Liver (tissue), 8 donors: ENCODE measurements at regions not wholly inside any gene's neighbourhood (a gene's known extent, or its start where the extent isn't known, plus 50 kb on each side); places are given as distances from the start of the nearest gene placed in this dataset.

Source experiments
- DNase-seq: peaks from one replicate; pipeline ENCODE4 v3.0.0-alpha.2; 2017; ENCODE audit warnings: low spot score
- H3K27ac ChIP-seq, 2 donors: one replicate each; pipeline ENCODE4 v1.7.0; 2013; ENCODE audit warnings: inconsistent platforms in 2 of 2, low read length in 2 of 2, control low read depth in 1 of 2, low read depth in 1 of 2, mild to moderate bottlenecking in 1 of 2
- H3K27me3 ChIP-seq, 4 donors: one replicate each; pipeline versions ENCODE4 v1.6.1 to v1.7.0; 2013; ENCODE audit warnings: low read length in 3 of 4, inconsistent platforms in 1 of 4, mild to moderate bottlenecking in 1 of 4, moderate library complexity in 1 of 4; ENCODE audit not compliant: control insufficient read depth in 4 of 4, insufficient read depth in 4 of 4
- H3K36me3 ChIP-seq, 4 donors: one replicate each; pipeline versions ENCODE4 v1.6.1 to v1.7.0; 2013; ENCODE audit warnings: low read length in 3 of 4, mild to moderate bottlenecking in 3 of 4, low read depth in 1 of 4, moderate library complexity in 1 of 4; ENCODE audit not compliant: control insufficient read depth in 4 of 4, insufficient read depth in 3 of 4
- H3K4me1 ChIP-seq, 4 donors: one replicate each; pipeline versions ENCODE4 v1.6.1 to v1.7.0; 2013; ENCODE audit warnings: low read length in 3 of 4, mild to moderate bottlenecking in 3 of 4, moderate library complexity in 1 of 4; ENCODE audit not compliant: control insufficient read depth in 4 of 4, insufficient read depth in 4 of 4
- H3K4me3 ChIP-seq, 3 donors: one replicate each; pipeline versions ENCODE4 v1.6.1 to v1.7.0; 2013; ENCODE audit warnings: low read length in 3 of 3, control low read depth in 1 of 3, low read depth in 1 of 3, mild to moderate bottlenecking in 1 of 3
- H3K9ac ChIP-seq, 2 donors: one replicate each; pipeline ENCODE4 v1.7.0; 2013; ENCODE audit warnings: low read length in 2 of 2, mild to moderate bottlenecking in 2 of 2, moderate library complexity in 2 of 2, control low read depth in 1 of 2, low read depth in 1 of 2
- H3K9me3 ChIP-seq, 4 donors: one replicate each; pipeline versions ENCODE4 v1.6.1 to v1.7.0; 2013; ENCODE audit warnings: low read length in 3 of 4; ENCODE audit not compliant: control insufficient read depth in 4 of 4
- EGR1 ChIP-seq, 2 donors: IDR thresholded peaks; 2 replicates each; pipeline ENCODE4 v1.6.1; 2016 to 2018; ENCODE audit warnings: antibody characterized with exemption in 2 of 2, low read depth in 2 of 2
- FOXA1 ChIP-seq: IDR thresholded peaks from 2 replicates; pipeline ENCODE4 v1.6.1; 2016; ENCODE audit warnings: antibody characterized with exemption
- FOXA2 ChIP-seq: IDR thresholded peaks from 2 replicates; pipeline ENCODE4 v1.6.1; 2016; ENCODE audit warnings: antibody characterized with exemption
- HNF4A ChIP-seq, 2 donors: conservative IDR thresholded peaks; 2 replicates each; pipeline ENCODE4 v1.6.1; 2016; ENCODE audit warnings: antibody characterized with exemption in 2 of 2, mild to moderate bottlenecking in 2 of 2
- JUND ChIP-seq, 2 donors: IDR thresholded peaks; 2 replicates each; pipeline ENCODE4 v1.6.1; 2016; ENCODE audit warnings: antibody characterized with exemption in 2 of 2
- NR2F2 ChIP-seq: IDR thresholded peaks from 2 replicates; pipeline ENCODE4 v1.6.1; 2016; ENCODE audit warnings: antibody characterized with exemption
- RXRA ChIP-seq, 2 donors: IDR thresholded peaks; 2 replicates each; pipeline ENCODE4 v1.6.1; 2017 to 2018; ENCODE audit warnings: antibody characterized with exemption in 2 of 2, mild to moderate bottlenecking in 1 of 2
- SP1 ChIP-seq: IDR thresholded peaks from 2 replicates; pipeline ENCODE4 v1.6.1; 2018; ENCODE audit warnings: antibody characterized with exemption, mild to moderate bottlenecking
- TAF1 ChIP-seq: conservative IDR thresholded peaks from 2 replicates; pipeline ENCODE4 v1.6.1; 2016; ENCODE audit warnings: antibody characterized with exemption, mild to moderate bottlenecking
- YY1 ChIP-seq: IDR thresholded peaks from 2 replicates; pipeline ENCODE4 v1.6.1; 2016; ENCODE audit warnings: antibody characterized with exemption, mild to moderate bottlenecking
- WGBS: extraction: QIAGEN DNeasy Blood & Tissue Kit; methylation state at CpG from one replicate; pipeline ENCODE4 v1.1.7; 2013; 5-methylcytosine and 5-hydroxymethylcytosine counted together
- TF ChIP-seq, protein P1 (sequence below): IDR thresholded peaks from 2 replicates; pipeline ENCODE4 v1.6.1; 2016; ENCODE audit warnings: antibody characterized with exemption
- TF ChIP-seq, protein P2 (sequence below): IDR thresholded peaks from 2 replicates; pipeline ENCODE4 v1.6.1; 2016; ENCODE audit warnings: antibody characterized with exemption
- TF ChIP-seq, protein P3 (sequence below): IDR thresholded peaks from 2 replicates; pipeline ENCODE4 v1.6.1; 2016; ENCODE audit warnings: antibody characterized with exemption, mild to moderate bottlenecking
- TF ChIP-seq, protein P4 (sequence below): IDR thresholded peaks from 2 replicates; pipeline ENCODE4 v1.6.1; 2016; ENCODE audit warnings: antibody characterized with exemption
- TF ChIP-seq, protein P5 (sequence below): fragments of 150-350 bp; IDR thresholded peaks from 2 replicates; pipeline ENCODE4 v1.5.1; 2017; ENCODE audit warnings: improper control_type of control experiment, low read depth, low read length; ENCODE audit not compliant: missing input control
- donor health status: healthy.
- donor health status: healthy.
- donor health status: healthy.
- donor health status: healthy.
- donor health status: healthy.

DNA sequence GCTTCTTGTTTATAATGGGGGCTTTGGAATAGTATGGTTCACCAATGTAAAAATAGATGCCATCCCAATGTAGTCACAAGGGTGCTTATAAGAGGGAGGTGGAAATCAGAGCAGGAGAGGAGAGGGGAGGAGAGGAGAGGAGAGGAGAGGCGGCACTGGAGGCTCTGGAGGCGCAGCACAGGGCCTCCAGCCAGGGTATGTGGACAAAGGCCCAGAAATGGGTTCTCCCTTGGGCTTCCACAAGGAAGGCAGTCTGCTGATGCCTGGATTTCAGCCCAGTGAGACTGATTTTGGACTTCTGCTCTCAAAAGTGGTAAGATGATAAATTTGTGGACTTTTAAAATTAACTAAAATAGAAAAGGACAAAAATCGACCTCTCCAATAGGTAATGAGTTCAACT, 116.8 kb downstream of the RNASET2 start:
- Histone ChIP-seq H3K9me3 (peaks cover 0 to 4% (median 1%) of the 10 kb centered on the region in 4 donors), H3K9ac (no peak overlapping the region), H3K27me3 (no peaks in the 10 kb centered on the region), H3K36me3 (no peaks in the 10 kb centered on the region), H3K27ac (no peak overlapping the region), H3K4me1 (no peaks in the 10 kb centered on the region), H3K4me3 (no peak overlapping the region)
- 74% methylated on average over 3 of the region's 3 CpGs for WGBS
- TF ChIP-seq, protein P1, sequence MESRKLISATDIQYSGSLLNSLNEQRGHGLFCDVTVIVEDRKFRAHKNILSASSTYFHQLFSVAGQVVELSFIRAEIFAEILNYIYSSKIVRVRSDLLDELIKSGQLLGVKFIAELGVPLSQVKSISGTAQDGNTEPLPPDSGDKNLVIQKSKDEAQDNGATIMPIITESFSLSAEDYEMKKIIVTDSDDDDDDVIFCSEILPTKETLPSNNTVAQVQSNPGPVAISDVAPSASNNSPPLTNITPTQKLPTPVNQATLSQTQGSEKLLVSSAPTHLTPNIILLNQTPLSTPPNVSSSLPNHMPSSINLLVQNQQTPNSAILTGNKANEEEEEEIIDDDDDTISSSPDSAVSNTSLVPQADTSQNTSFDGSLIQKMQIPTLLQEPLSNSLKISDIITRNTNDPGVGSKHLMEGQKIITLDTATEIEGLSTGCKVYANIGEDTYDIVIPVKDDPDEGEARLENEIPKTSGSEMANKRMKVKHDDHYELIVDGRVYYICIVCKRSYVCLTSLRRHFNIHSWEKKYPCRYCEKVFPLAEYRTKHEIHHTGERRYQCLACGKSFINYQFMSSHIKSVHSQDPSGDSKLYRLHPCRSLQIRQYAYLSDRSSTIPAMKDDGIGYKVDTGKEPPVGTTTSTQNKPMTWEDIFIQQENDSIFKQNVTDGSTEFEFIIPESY: no peak
- TF ChIP-seq TAF1 (no peak), EGR1 (IDR thresholded peaks at IDR 0.05; ENCODE audit: low read depth in 2 of 2) (no peak)
- TF ChIP-seq, protein P2, sequence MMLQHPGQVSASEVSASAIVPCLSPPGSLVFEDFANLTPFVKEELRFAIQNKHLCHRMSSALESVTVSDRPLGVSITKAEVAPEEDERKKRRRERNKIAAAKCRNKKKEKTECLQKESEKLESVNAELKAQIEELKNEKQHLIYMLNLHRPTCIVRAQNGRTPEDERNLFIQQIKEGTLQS: no peak
- no peak for DNase-seq

DNA sequence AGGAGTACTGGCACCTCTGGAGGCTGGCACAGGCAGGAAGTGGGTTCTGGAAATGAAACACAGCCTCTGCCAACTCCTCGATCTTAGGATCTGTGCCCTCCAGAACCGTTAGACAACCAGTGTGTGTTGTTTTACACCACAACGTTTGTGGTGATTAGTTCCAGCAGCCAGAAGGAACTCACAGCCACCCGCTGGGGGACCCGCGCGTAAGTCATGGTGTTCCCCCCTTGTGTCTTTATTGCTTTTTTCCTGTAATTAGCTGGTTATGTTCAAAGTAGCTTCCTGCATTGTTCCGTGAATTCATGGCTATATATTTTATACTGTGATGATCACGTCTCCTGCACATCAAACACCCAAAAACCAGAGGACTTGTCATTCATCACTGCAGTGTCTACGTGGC, 117.4 kb downstream of the RNASET2 start:
- no peaks in the 10 kb centered on the region for H3K36me3 ChIP-seq
- WGBS: 84% methylated on average over 10 of the region's 10 CpGs
- no peaks in the 10 kb centered on the region for H3K27me3 ChIP-seq
- H3K4me1 ChIP-seq: no peaks in the 10 kb centered on the region
- H3K9me3 ChIP-seq: peaks cover 0 to 4% (median 1%) of the 10 kb centered on the region in 4 donors
- no peak for DNase-seq
- H3K27ac ChIP-seq: no peak overlapping the region
- H3K4me3 ChIP-seq: no peak overlapping the region
- no peak overlapping the region for H3K9ac ChIP-seq
- TF ChIP-seq, protein P2: no peak
- TF ChIP-seq RXRA (IDR thresholded peaks at IDR 0.05): no peak
- TF ChIP-seq, protein P3, sequence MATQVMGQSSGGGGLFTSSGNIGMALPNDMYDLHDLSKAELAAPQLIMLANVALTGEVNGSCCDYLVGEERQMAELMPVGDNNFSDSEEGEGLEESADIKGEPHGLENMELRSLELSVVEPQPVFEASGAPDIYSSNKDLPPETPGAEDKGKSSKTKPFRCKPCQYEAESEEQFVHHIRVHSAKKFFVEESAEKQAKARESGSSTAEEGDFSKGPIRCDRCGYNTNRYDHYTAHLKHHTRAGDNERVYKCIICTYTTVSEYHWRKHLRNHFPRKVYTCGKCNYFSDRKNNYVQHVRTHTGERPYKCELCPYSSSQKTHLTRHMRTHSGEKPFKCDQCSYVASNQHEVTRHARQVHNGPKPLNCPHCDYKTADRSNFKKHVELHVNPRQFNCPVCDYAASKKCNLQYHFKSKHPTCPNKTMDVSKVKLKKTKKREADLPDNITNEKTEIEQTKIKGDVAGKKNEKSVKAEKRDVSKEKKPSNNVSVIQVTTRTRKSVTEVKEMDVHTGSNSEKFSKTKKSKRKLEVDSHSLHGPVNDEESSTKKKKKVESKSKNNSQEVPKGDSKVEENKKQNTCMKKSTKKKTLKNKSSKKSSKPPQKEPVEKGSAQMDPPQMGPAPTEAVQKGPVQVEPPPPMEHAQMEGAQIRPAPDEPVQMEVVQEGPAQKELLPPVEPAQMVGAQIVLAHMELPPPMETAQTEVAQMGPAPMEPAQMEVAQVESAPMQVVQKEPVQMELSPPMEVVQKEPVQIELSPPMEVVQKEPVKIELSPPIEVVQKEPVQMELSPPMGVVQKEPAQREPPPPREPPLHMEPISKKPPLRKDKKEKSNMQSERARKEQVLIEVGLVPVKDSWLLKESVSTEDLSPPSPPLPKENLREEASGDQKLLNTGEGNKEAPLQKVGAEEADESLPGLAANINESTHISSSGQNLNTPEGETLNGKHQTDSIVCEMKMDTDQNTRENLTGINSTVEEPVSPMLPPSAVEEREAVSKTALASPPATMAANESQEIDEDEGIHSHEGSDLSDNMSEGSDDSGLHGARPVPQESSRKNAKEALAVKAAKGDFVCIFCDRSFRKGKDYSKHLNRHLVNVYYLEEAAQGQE: no peak
- TF ChIP-seq YY1: no peak
- TF ChIP-seq SP1: no peak
- no peak for TF ChIP-seq NR2F2
- TF ChIP-seq TAF1: no peak
- TF ChIP-seq FOXA1: no peak

DNA sequence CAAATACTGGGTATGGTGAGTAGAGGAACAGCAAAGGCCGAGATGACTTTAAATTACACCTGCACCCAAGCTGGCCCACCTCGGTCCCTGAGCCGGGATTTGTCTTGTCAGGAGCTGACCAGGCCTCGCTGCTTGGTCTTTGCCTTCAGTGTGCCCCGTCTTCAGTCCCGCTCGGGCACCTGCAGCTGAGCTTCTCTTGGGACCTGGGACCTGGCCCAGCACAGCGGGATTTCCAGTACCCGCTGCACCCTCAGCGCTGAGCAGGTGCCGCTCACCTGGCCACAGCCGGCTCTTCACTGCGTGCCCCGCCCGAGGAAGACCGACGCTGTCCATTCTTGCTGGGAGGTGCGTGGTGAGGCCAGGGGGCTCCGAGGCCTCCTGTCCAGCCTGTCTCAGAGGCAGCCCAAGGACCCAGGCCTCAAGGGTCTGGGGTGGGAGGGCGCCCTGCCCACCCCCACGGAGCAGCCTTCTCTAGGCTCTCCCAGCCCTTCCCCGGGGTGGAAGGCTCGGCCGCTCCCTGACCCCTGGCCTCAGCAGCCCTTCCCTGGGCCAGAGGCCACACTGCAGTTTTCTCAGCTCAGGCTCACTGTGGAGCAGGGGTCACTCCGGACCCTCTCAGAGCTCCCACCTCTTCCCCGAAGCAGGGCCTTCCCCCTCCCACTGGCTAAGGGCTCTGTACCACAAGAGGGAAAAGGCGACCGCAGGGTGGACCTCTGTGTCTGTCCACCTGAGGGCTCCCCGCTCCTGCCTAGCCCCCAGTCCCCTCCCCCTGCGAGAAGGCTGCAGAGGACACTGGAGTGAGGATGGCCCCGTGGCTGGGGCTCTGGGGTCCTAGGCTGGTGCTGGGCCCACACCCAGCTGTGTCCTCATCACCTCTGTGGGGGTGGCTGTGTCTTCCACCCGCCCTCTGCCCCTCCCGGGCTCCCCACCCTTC, 119.3 kb downstream of the RNASET2 start:
- Histone ChIP-seq H3K4me1 (no peaks in the 10 kb centered on the region), H3K9me3 (peaks cover 0 to 4% (median 1%) of the 10 kb centered on the region in 4 donors), H3K27me3 (no peaks in the 10 kb centered on the region), H3K36me3 (no peaks in the 10 kb centered on the region), H3K9ac (no peak overlapping the region), H3K27ac (no peak overlapping the region), H3K4me3 (no peak overlapping the region)
- 83% methylated on average over 33 of the region's 33 CpGs for WGBS
- DNase-seq: no peak
- TF ChIP-seq RXRA (IDR thresholded peaks at IDR 0.05): no peak
- TF ChIP-seq SP1: no peak
- TF ChIP-seq, protein P4, sequence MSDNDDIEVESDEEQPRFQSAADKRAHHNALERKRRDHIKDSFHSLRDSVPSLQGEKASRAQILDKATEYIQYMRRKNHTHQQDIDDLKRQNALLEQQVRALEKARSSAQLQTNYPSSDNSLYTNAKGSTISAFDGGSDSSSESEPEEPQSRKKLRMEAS: no peak
- TF ChIP-seq, protein P5, sequence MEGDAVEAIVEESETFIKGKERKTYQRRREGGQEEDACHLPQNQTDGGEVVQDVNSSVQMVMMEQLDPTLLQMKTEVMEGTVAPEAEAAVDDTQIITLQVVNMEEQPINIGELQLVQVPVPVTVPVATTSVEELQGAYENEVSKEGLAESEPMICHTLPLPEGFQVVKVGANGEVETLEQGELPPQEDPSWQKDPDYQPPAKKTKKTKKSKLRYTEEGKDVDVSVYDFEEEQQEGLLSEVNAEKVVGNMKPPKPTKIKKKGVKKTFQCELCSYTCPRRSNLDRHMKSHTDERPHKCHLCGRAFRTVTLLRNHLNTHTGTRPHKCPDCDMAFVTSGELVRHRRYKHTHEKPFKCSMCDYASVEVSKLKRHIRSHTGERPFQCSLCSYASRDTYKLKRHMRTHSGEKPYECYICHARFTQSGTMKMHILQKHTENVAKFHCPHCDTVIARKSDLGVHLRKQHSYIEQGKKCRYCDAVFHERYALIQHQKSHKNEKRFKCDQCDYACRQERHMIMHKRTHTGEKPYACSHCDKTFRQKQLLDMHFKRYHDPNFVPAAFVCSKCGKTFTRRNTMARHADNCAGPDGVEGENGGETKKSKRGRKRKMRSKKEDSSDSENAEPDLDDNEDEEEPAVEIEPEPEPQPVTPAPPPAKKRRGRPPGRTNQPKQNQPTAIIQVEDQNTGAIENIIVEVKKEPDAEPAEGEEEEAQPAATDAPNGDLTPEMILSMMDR: no peak
- no peak for TF ChIP-seq FOXA2
- TF ChIP-seq HNF4A (conservative IDR thresholded peaks at IDR 0.05): no peak
- no peak for TF ChIP-seq JUND (IDR thresholded peaks at IDR 0.05)
- no peak for TF ChIP-seq TAF1
